ENCODE measurements at regions not wholly inside any gene's neighbourhood (a gene's known extent, or its start where the extent isn't known, plus 50 kb on each side); places are given as distances from the start of the nearest gene placed in this dataset.

GRCh38 chr9:89786655-89787054, 181.8 kb downstream of the GADD45G start:
- H3K9me3 ChIP-seq: no peaks in the 10 kb centered on the region
- DNase-seq: no peak
- intact Hi-C loops (cut with DNase I; ENCODE audit: low total_unique reads): no loop called here
- H3K4me3 ChIP-seq: no peak overlapping the region
- no peaks in the 10 kb centered on the region for H3K27me3 ChIP-seq
- no peaks in the 10 kb centered on the region for H3K36me3 ChIP-seq
- H3K27ac ChIP-seq: no peak overlapping the region
- no peaks in the 10 kb centered on the region for H3K4me1 ChIP-seq
- TF ChIP-seq POLR2A (IDR thresholded peaks at IDR 0.05): no peak
- TF ChIP-seq CTCF (IDR thresholded peaks at IDR 0.05): no peak

GRCh38 chr9:89787595-89787994, 182.8 kb downstream of the GADD45G start:
- TF ChIP-seq POLR2A (IDR thresholded peaks at IDR 0.05) (no peak), CTCF (IDR thresholded peaks at IDR 0.05) (no peak)

DNA sequence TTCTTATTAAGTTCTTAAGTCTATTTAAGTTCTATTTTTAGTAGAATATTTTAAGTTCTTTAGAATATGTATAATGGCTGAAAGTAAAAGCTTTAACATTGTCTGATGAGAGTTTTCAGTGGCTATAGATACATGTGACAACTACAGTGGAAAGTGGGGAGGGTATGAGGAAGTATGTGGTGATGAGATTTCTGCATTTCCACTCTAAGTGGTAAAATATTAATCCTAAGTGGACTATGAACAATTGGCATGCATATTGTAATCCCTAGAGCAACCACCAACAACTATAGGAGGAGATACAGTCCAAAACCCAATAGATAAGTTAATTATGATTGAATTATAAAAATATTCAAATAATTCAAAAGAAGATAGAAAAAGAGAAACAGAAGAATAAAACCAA, 183.6 kb downstream of the GADD45G start:
- H3K9me3 ChIP-seq: no peaks in the 10 kb centered on the region
- DNase-seq: no peak
- H3K36me3 ChIP-seq: no peaks in the 10 kb centered on the region
- intact Hi-C loops (cut with DNase I; ENCODE audit: low total_unique reads): no loop called here
- no peaks in the 10 kb centered on the region for H3K4me1 ChIP-seq
- H3K27ac ChIP-seq: no peak overlapping the region
- TF ChIP-seq POLR2A (IDR thresholded peaks at IDR 0.05): no peak
- no peak for TF ChIP-seq CTCF (IDR thresholded peaks at IDR 0.05)
- no peak overlapping the region for H3K4me3 ChIP-seq
- H3K27me3 ChIP-seq: no peaks in the 10 kb centered on the region

More at GRCh38 chr9:89787595-89787994, 182.8 kb downstream of the GADD45G start:
- no peaks in the 10 kb centered on the region for H3K36me3 ChIP-seq
- DNase-seq: no peak
- H3K4me1 ChIP-seq: no peaks in the 10 kb centered on the region
- intact Hi-C loops (cut with DNase I; ENCODE audit: low total_unique reads): no loop called here
- H3K27me3 ChIP-seq: no peaks in the 10 kb centered on the region
- H3K4me3 ChIP-seq: no peak overlapping the region
- H3K9me3 ChIP-seq: no peaks in the 10 kb centered on the region
- H3K27ac ChIP-seq: no peak overlapping the region

GRCh38 chr9:89789922-89790510, 185.2 kb downstream of the GADD45G start:
- no peak overlapping the region for H3K4me3 ChIP-seq
- H3K9me3 ChIP-seq: no peaks in the 10 kb centered on the region
- TF ChIP-seq CTCF (IDR thresholded peaks at IDR 0.05): no peak
- no peak for TF ChIP-seq POLR2A (IDR thresholded peaks at IDR 0.05)
- H3K27me3 ChIP-seq: no peaks in the 10 kb centered on the region
- H3K27ac ChIP-seq: no peak overlapping the region
- intact Hi-C loops (cut with DNase I; ENCODE audit: low total_unique reads): no loop called here
- no peak for DNase-seq
- no peaks in the 10 kb centered on the region for H3K36me3 ChIP-seq
- H3K4me1 ChIP-seq: no peaks in the 10 kb centered on the region

GRCh38 chr9:89790542-89791109, 185.8 kb downstream of the GADD45G start:
- no peak overlapping the region for H3K4me3 ChIP-seq
- H3K27me3 ChIP-seq: no peaks in the 10 kb centered on the region
- H3K36me3 ChIP-seq: no peaks in the 10 kb centered on the region
- intact Hi-C loops (cut with DNase I; ENCODE audit: low total_unique reads): no loop called here
- TF ChIP-seq CTCF (IDR thresholded peaks at IDR 0.05) (no peak), POLR2A (IDR thresholded peaks at IDR 0.05) (no peak)
- H3K27ac ChIP-seq: no peak overlapping the region
- DNase-seq: no peak
- H3K9me3 ChIP-seq: no peaks in the 10 kb centered on the region
- no peaks in the 10 kb centered on the region for H3K4me1 ChIP-seq
